ENCODE measurements at regions not wholly inside any gene's neighbourhood (a gene's known extent, or its start where the extent isn't known, plus 50 kb on each side); places are given as distances from the start of the nearest gene placed in this dataset.

GRCh38 chr10:107585630-107586029, 421.1 kb upstream of the SORCS1 start:
- TF ChIP-seq ATF3 (IDR thresholded peaks at IDR 0.05) (no peak), ZFX (IDR thresholded peaks at IDR 0.05) (no peak), ZNF274 (IDR thresholded peaks at IDR 0.05; ENCODE audit: low read depth, low read length) (no peak), TCF7L2 (IDR thresholded peaks at IDR 0.05; ENCODE audit: borderline replicate concordance, extremely low read depth, insufficient read depth, insufficient read length) (no peak), POLR2A (IDR thresholded peaks at IDR 0.05; ENCODE audit: borderline replicate concordance, extremely low read depth, insufficient read depth, insufficient read length) (no peak), EZH2 (IDR thresholded peaks at IDR 0.05) (no peak), EZH2phosphoT487 (IDR thresholded peaks at IDR 0.05; ENCODE audit: borderline replicate concordance) (no peak)
- ChIA-PET POLR2A (no interaction called here), CTCF (no interaction called here), RAD21 (ENCODE audit: low non-redundant PET in 1 of 2, low total read pairs in 2 of 2, uncharacterized antibody in 2 of 2, unreplicated experiment in 2 of 2) (no interaction called here)
- intact Hi-C loops (cut with micrococcal nuclease): no loop called here
- H3K9ac ChIP-seq (ENCODE audit: low read length): no peak overlapping the region
- H4K20me1 ChIP-seq (ENCODE audit: insufficient read depth): no peaks in the 10 kb centered on the region
- no peaks in the 10 kb centered on the region for H3K27me3 ChIP-seq (ENCODE audit: insufficient read depth, low read length)
- ATAC-seq (no peak), DNase-seq (ENCODE audit: low read depth, low spot score) (no peak)
- peaks cover 48 to 57% of the 10 kb centered on the region in 2 experiments; a peak in 3 of 4 replicates for H3K9me3 ChIP-seq (ENCODE audit: control insufficient read depth in 1 of 2, insufficient read depth in 1 of 2, low read depth in 1 of 2, low read length in 2 of 2)
- H3K4me1 ChIP-seq (ENCODE audit: control insufficient read depth in 1 of 2, insufficient read depth in 2 of 2, low read length in 2 of 2): no peaks in the 10 kb centered on the region
- no peak overlapping the region for H3K4me3 ChIP-seq (replicated peaks in 1 of 2; ENCODE audit: low read depth in 1 of 2, low read length in 2 of 2)
- no peak overlapping the region for H3K27ac ChIP-seq (ENCODE audit: low read depth, low read length)
- no peak overlapping the region for H3K4me2 ChIP-seq (ENCODE audit: low read length)
- H3K9me2 ChIP-seq (ENCODE audit: insufficient read depth): no peaks in the 10 kb centered on the region
- H3K79me2 ChIP-seq (ENCODE audit: insufficient read depth, low read length): no peaks in the 10 kb centered on the region
- no peak overlapping the region for H2AFZ ChIP-seq (ENCODE audit: low read depth, low read length, poor library complexity, severe bottlenecking)
- no TSS peak for BruUV-seq (replicated peaks)
- H3K36me3 ChIP-seq (ENCODE audit: control insufficient read depth in 1 of 2, insufficient read depth in 2 of 2, low read length in 2 of 2): no peaks in the 10 kb centered on the region

- ChIA-PET POLR2A (no interaction called here), RAD21 (ENCODE audit: low non-redundant PET in 1 of 2, low total read pairs in 2 of 2, uncharacterized antibody in 2 of 2, unreplicated experiment in 2 of 2) (no interaction called here), CTCF (no interaction called here)
- ATAC-seq (no peak), DNase-seq (ENCODE audit: low read depth, low spot score) (no peak)
- Histone ChIP-seq H3K9me3 (ENCODE audit: control insufficient read depth in 1 of 2, insufficient read depth in 1 of 2, low read depth in 1 of 2, low read length in 2 of 2) (peaks cover 48 to 52% of the 10 kb centered on the region in 2 experiments; a peak in 3 of 4 replicates), H3K9me2 (ENCODE audit: insufficient read depth) (no peaks in the 10 kb centered on the region), H3K9ac (ENCODE audit: low read length) (no peak overlapping the region), H3K79me2 (ENCODE audit: insufficient read depth, low read length) (no peaks in the 10 kb centered on the region), H3K27ac (ENCODE audit: low read depth, low read length) (no peak overlapping the region), H3K4me3 (replicated peaks in 1 of 2; ENCODE audit: low read depth in 1 of 2, low read length in 2 of 2) (no peak overlapping the region), H2AFZ (ENCODE audit: low read depth, low read length, poor library complexity, severe bottlenecking) (no peak overlapping the region), H3K36me3 (ENCODE audit: control insufficient read depth in 1 of 2, insufficient read depth in 2 of 2, low read length in 2 of 2) (no peaks in the 10 kb centered on the region), H3K4me2 (ENCODE audit: low read length) (no peak overlapping the region), H4K20me1 (ENCODE audit: insufficient read depth) (no peaks in the 10 kb centered on the region), H3K4me1 (ENCODE audit: control insufficient read depth in 1 of 2, insufficient read depth in 2 of 2, low read length in 2 of 2) (no peaks in the 10 kb centered on the region), H3K27me3 (ENCODE audit: insufficient read depth, low read length) (no peaks in the 10 kb centered on the region)
- intact Hi-C loops (cut with micrococcal nuclease): no loop called here
- no TSS peak for BruUV-seq (replicated peaks)
- TF ChIP-seq MAX (IDR thresholded peaks at IDR 0.05): no peak
- no peak for TF ChIP-seq JUND (IDR thresholded peaks at IDR 0.05)
- TF ChIP-seq ELF1 (IDR thresholded peaks at IDR 0.05; ENCODE audit: borderline replicate concordance, low read depth): no peak
- no peak for TF ChIP-seq ATF3 (IDR thresholded peaks at IDR 0.05)
- TF ChIP-seq POLR2AphosphoS5 (IDR thresholded peaks at IDR 0.05; ENCODE audit: low read depth, low read length): no peak
- TF ChIP-seq YY1 (IDR thresholded peaks at IDR 0.05; ENCODE audit: extremely low read depth, insufficient replicate concordance, low read depth, low read length): no peak
- TF ChIP-seq CBX3 (IDR thresholded peaks at IDR 0.05; ENCODE audit: low read depth): no peak
- no peak for TF ChIP-seq SRF (IDR thresholded peaks at IDR 0.05; ENCODE audit: low read depth)
- TF ChIP-seq CTCF (IDR thresholded peaks at IDR 0.05 in 2 of 3, conservative IDR thresholded peaks at IDR 0.05 in 1 of 3; ENCODE audit: borderline replicate concordance in 1 of 3, insufficient read depth in 1 of 3, low read depth in 2 of 3, low read length in 2 of 3): no peak
- TF ChIP-seq ZNF274 (IDR thresholded peaks at IDR 0.05; ENCODE audit: low read depth, low read length): no peak
- TF ChIP-seq TCF7L2 (IDR thresholded peaks at IDR 0.05; ENCODE audit: borderline replicate concordance, extremely low read depth, insufficient read depth, insufficient read length): no peak
Measured at GRCh38 chr10:107583974-107584373, 419.5 kb upstream of the SORCS1 start.

All from HCT116 (cell line).